Retinal pigment epithelial cell (primary cell): ENCODE measurements at regions not wholly inside any gene's neighbourhood (a gene's known extent, or its start where the extent isn't known, plus 50 kb on each side); places are given as distances from the start of the nearest gene placed in this dataset.

Experiments
- DNase-seq: peaks from one replicate; pipeline ENCODE4 v3.0.0-alpha.2; 2010; ENCODE audit warnings: low read depth
- H3K4me3 ChIP-seq: 2 replicates; pipeline ENCODE4 v1.5.1; 2011; ENCODE audit warnings: mild to moderate bottlenecking, low read length, control low read depth, moderate library complexity
- CTCF ChIP-seq: conservative IDR thresholded peaks from 2 replicates; pipeline ENCODE4 v1.5.1; 2011; ENCODE audit warnings: low read depth, low read length, control low read depth, inconsistent platforms

GRCh38 chr10:8616166-8616565 lies 561.7 kb downstream of the GATA3 start:
- no peak for DNase-seq
- H3K4me3 ChIP-seq = no peak overlapping the region
- no peak for TF ChIP-seq CTCF

GRCh38 chr10:8617792-8618191 lies 563.3 kb downstream of the GATA3 start:
- no peak for DNase-seq
- no peak for TF ChIP-seq CTCF
- no peak overlapping the region for H3K4me3 ChIP-seq

GRCh38 chr10:8618834-8619233 lies 564.3 kb downstream of the GATA3 start:
- H3K4me3 ChIP-seq = no peak overlapping the region
- TF ChIP-seq CTCF = no peak
- DNase-seq = no peak

GRCh38 chr10:8628351-8628750 lies 573.9 kb downstream of the GATA3 start:
- TF ChIP-seq CTCF = no peak
- no peak for DNase-seq
- H3K4me3 ChIP-seq = no peak overlapping the region

GRCh38 chr10:8633909-8634308 lies 579.4 kb downstream of the GATA3 start:
- no peak overlapping the region for H3K4me3 ChIP-seq
- no peak for DNase-seq
- TF ChIP-seq CTCF = no peak

GRCh38 chr10:8636371-8636770 lies 581.9 kb downstream of the GATA3 start:
- TF ChIP-seq CTCF = no peak
- no peak overlapping the region for H3K4me3 ChIP-seq

GRCh38 chr10:8637640-8638039 lies 583.2 kb downstream of the GATA3 start:
- no peak for DNase-seq
- H3K4me3 ChIP-seq = no peak overlapping the region
- TF ChIP-seq CTCF = no peak

More at GRCh38 chr10:8636371-8636770, 581.9 kb downstream of the GATA3 start:
- no peak for DNase-seq
